Activated T-helper 17 cell treated with anti-CD3 and anti-CD28 coated beads, Interleukin-2, amount 50 U/mL, for 72 hours (primary cell): ENCODE measurements at regions not wholly inside any gene's neighbourhood (a gene's known extent, or its start where the extent isn't known, plus 50 kb on each side); places are given as distances from the start of the nearest gene placed in this dataset.

ENCODE experiments used
- ATAC-seq: fragments of 150-1000 bp; cut with Tn5 transposase; replicated peaks from 2 replicates; pipeline ENCODE4 v1.10.0; 2021; ENCODE audit warnings: mild to moderate bottlenecking, moderate library complexity
- H3K27ac Mint-ChIP-seq: one replicate; pipeline ENCODE4 v1.8.0; 2022; ENCODE audit warnings: mixed read lengths
- H3K27me3 Mint-ChIP-seq: one replicate; pipeline ENCODE4 v1.8.0; 2022; ENCODE audit warnings: mixed read lengths
- H3K36me3 Mint-ChIP-seq: one replicate; pipeline ENCODE4 v1.8.0; 2022; ENCODE audit warnings: low read depth, mild to moderate bottlenecking, mixed read lengths
- H3K4me1 Mint-ChIP-seq: one replicate; pipeline ENCODE4 v1.8.0; 2022; ENCODE audit warnings: mixed read lengths
- H3K4me3 Mint-ChIP-seq: one replicate; pipeline ENCODE4 v1.8.0; 2022; ENCODE audit warnings: mild to moderate bottlenecking, mixed read lengths
- H3K9me3 Mint-ChIP-seq: one replicate; pipeline ENCODE4 v1.8.0; 2022; ENCODE audit warnings: mixed read lengths

GRCh38 chr15:25179673-25180511, 225.1 kb downstream of the SNRPN start:
- no peak overlapping the region for H3K4me3 Mint-ChIP-seq
- no peak for ATAC-seq
- H3K4me1 Mint-ChIP-seq = no peaks in the 10 kb centered on the region
- no peaks in the 10 kb centered on the region for H3K36me3 Mint-ChIP-seq
- H3K9me3 Mint-ChIP-seq = peaks cover 4% of the 10 kb centered on the region
- H3K27ac Mint-ChIP-seq = no peak overlapping the region
- no peaks in the 10 kb centered on the region for H3K27me3 Mint-ChIP-seq

GRCh38 chr15:25180606-25181292, 226.0 kb downstream of the SNRPN start:
- Mint-ChIP-seq H3K9me3 (peaks cover 3% of the 10 kb centered on the region), H3K27me3 (no peaks in the 10 kb centered on the region), H3K27ac (no peak overlapping the region), H3K4me3 (no peak overlapping the region), H3K36me3 (no peaks in the 10 kb centered on the region), H3K4me1 (no peaks in the 10 kb centered on the region)
- no peak for ATAC-seq

GRCh38 chr15:25181293-25182097, 226.7 kb downstream of the SNRPN start:
- H3K36me3 Mint-ChIP-seq = no peaks in the 10 kb centered on the region
- ATAC-seq = no peak
- H3K4me3 Mint-ChIP-seq = no peak overlapping the region
- H3K9me3 Mint-ChIP-seq = peaks cover 3% of the 10 kb centered on the region
- no peaks in the 10 kb centered on the region for H3K4me1 Mint-ChIP-seq
- no peak overlapping the region for H3K27ac Mint-ChIP-seq
- H3K27me3 Mint-ChIP-seq = no peaks in the 10 kb centered on the region

- H3K4me1 Mint-ChIP-seq = no peaks in the 10 kb centered on the region
- ATAC-seq = no peak
- peaks cover 3% of the 10 kb centered on the region for H3K9me3 Mint-ChIP-seq
- H3K27me3 Mint-ChIP-seq = no peaks in the 10 kb centered on the region
- no peak overlapping the region for H3K4me3 Mint-ChIP-seq
- no peaks in the 10 kb centered on the region for H3K36me3 Mint-ChIP-seq
- H3K27ac Mint-ChIP-seq = no peak overlapping the region
These were observed 227.3 kb downstream of the SNRPN start for GRCh38 chr15:25182098-25182478.

GRCh38 chr15:25182736-25183445, 228.1 kb downstream of the SNRPN start:
- ATAC-seq = no peak
- no peak overlapping the region for H3K27ac Mint-ChIP-seq
- H3K36me3 Mint-ChIP-seq = no peaks in the 10 kb centered on the region
- no peaks in the 10 kb centered on the region for H3K4me1 Mint-ChIP-seq
- H3K4me3 Mint-ChIP-seq = no peak overlapping the region
- H3K27me3 Mint-ChIP-seq = no peaks in the 10 kb centered on the region
- peaks cover 3% of the 10 kb centered on the region for H3K9me3 Mint-ChIP-seq

GRCh38 chr15:25183581-25184251, 228.9 kb downstream of the SNRPN start:
- Mint-ChIP-seq H3K4me1 (no peaks in the 10 kb centered on the region), H3K9me3 (peaks cover 3% of the 10 kb centered on the region), H3K36me3 (no peaks in the 10 kb centered on the region), H3K4me3 (no peak overlapping the region), H3K27ac (no peak overlapping the region), H3K27me3 (no peaks in the 10 kb centered on the region)
- ATAC-seq = no peak

- Mint-ChIP-seq H3K27ac (no peak overlapping the region), H3K9me3 (peaks cover 3% of the 10 kb centered on the region), H3K4me1 (no peaks in the 10 kb centered on the region), H3K36me3 (no peaks in the 10 kb centered on the region), H3K4me3 (no peak overlapping the region), H3K27me3 (no peaks in the 10 kb centered on the region)
- ATAC-seq = no peak
These were observed 229.8 kb downstream of the SNRPN start for GRCh38 chr15:25184356-25185155.

- ATAC-seq = no peak
- no peaks in the 10 kb centered on the region for H3K4me1 Mint-ChIP-seq
- H3K36me3 Mint-ChIP-seq = no peaks in the 10 kb centered on the region
- peaks cover 5% of the 10 kb centered on the region for H3K9me3 Mint-ChIP-seq
- no peak overlapping the region for H3K27ac Mint-ChIP-seq
- no peaks in the 10 kb centered on the region for H3K27me3 Mint-ChIP-seq
- no peak overlapping the region for H3K4me3 Mint-ChIP-seq
These were observed 230.4 kb downstream of the SNRPN start for GRCh38 chr15:25185156-25185710.

GRCh38 chr15:25185791-25186190, 231.0 kb downstream of the SNRPN start:
- H3K36me3 Mint-ChIP-seq = no peaks in the 10 kb centered on the region
- ATAC-seq = no peak
- H3K4me1 Mint-ChIP-seq = no peaks in the 10 kb centered on the region
- H3K4me3 Mint-ChIP-seq = no peak overlapping the region
- H3K27me3 Mint-ChIP-seq = no peaks in the 10 kb centered on the region
- H3K27ac Mint-ChIP-seq = no peak overlapping the region
- peaks cover 3% of the 10 kb centered on the region for H3K9me3 Mint-ChIP-seq

GRCh38 chr15:25186411-25186810, 231.6 kb downstream of the SNRPN start:
- no peaks in the 10 kb centered on the region for H3K4me1 Mint-ChIP-seq
- H3K27me3 Mint-ChIP-seq = no peaks in the 10 kb centered on the region
- H3K36me3 Mint-ChIP-seq = no peaks in the 10 kb centered on the region
- no peak for ATAC-seq
- H3K4me3 Mint-ChIP-seq = no peak overlapping the region
- no peak overlapping the region for H3K27ac Mint-ChIP-seq
- peaks cover 3% of the 10 kb centered on the region for H3K9me3 Mint-ChIP-seq

GRCh38 chr15:25186906-25187645, 232.3 kb downstream of the SNRPN start:
- Mint-ChIP-seq H3K27me3 (no peaks in the 10 kb centered on the region), H3K9me3 (peaks cover 3% of the 10 kb centered on the region), H3K4me1 (no peaks in the 10 kb centered on the region), H3K4me3 (no peak overlapping the region), H3K36me3 (no peaks in the 10 kb centered on the region), H3K27ac (no peak overlapping the region)
- ATAC-seq = no peak

- H3K27me3 Mint-ChIP-seq = no peaks in the 10 kb centered on the region
- ATAC-seq = no peak
- H3K36me3 Mint-ChIP-seq = no peaks in the 10 kb centered on the region
- H3K9me3 Mint-ChIP-seq = peaks cover 3% of the 10 kb centered on the region
- no peak overlapping the region for H3K27ac Mint-ChIP-seq
- no peak overlapping the region for H3K4me3 Mint-ChIP-seq
- no peaks in the 10 kb centered on the region for H3K4me1 Mint-ChIP-seq
These were observed 233.3 kb downstream of the SNRPN start for GRCh38 chr15:25188051-25188450.
